Ovary (tissue), 3 donors: ENCODE measurements at regions not wholly inside any gene's neighbourhood (a gene's known extent, or its start where the extent isn't known, plus 50 kb on each side); places are given as distances from the start of the nearest gene placed in this dataset.

Source experiments
- CTCF ChIP-seq, 3 donors: fragments of 450-650 bp in 2 of 3; fragments of 200-600 bp in 1 of 3; IDR thresholded peaks; one replicate each; pipeline versions ENCODE4 v1.5.1 to v1.8.0; 2016 to 2022; ENCODE audit warnings: antibody characterized with exemption in 3 of 3, mild to moderate bottlenecking in 1 of 3
- POLR2A ChIP-seq: fragments of 450-650 bp; IDR thresholded peaks from one replicate; pipeline ENCODE4 v1.6.1; 2017; ENCODE audit warnings: antibody characterized with exemption, mild to moderate bottlenecking, moderate library complexity
- donor health status: DM: no; HTN: no; CAD: no.

DNA sequence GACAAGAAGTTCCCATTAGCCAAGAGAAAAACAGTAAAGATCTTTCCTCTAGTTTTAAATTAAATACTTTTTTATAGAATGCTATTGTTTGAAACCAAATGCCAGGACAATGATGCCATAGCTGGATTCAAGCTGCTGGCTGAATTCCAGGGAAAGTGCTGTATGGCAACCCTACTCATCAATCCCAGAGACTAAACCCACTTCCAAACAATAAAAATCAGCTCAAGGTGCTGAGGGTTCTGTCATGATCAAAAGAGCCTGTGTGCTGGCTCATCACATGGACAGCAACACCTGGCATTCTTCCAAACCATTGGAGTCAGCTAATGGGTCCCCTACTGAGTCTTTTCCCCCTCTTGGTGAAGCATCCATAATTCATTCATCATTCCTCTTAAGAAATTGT is 53.7 kb upstream of the PARD3B start:
- no peak for TF ChIP-seq POLR2A
- TF ChIP-seq CTCF (IDR thresholded peaks at IDR 0.05) = no peak
